GM23248 (cell line): ENCODE measurements at regions not wholly inside any gene's neighbourhood (a gene's known extent, or its start where the extent isn't known, plus 50 kb on each side); places are given as distances from the start of the nearest gene placed in this dataset.

Experiments
- DNase-seq: peaks from one replicate; pipeline ENCODE4 v3.0.0-alpha.2; 2015
- H2AFZ ChIP-seq: fragments of 200-600 bp; sonication (generic); 2 replicates; pipeline ENCODE4 v1.6.1; 2016; ENCODE audit warnings: antibody characterized with exemption
- H3F3A ChIP-seq: fragments of 200-600 bp; sonication (generic); 2 replicates; pipeline ENCODE4 v1.6.1; 2016; ENCODE audit warnings: mild to moderate bottlenecking, antibody characterized with exemption, mixed run types; ENCODE audit not compliant: insufficient read depth
- H3K27ac ChIP-seq: fragments of 200-600 bp; sonication (generic); 2 replicates; pipeline ENCODE4 v1.5.1; 2016; ENCODE audit warnings: mild to moderate bottlenecking
- H3K27me3 ChIP-seq: fragments of 200-600 bp; sonication (generic); replicated peaks from 2 replicates; pipeline ENCODE4 v1.6.1; 2016; ENCODE audit warnings: mild to moderate bottlenecking; ENCODE audit not compliant: insufficient read depth
- H3K36me3 ChIP-seq: fragments of 200-600 bp; sonication (generic); 2 replicates; pipeline ENCODE4 v1.6.1; 2016; ENCODE audit warnings: low read depth, mild to moderate bottlenecking
- H3K4me1 ChIP-seq: fragments of 200-600 bp; sonication (generic); 2 replicates; pipeline ENCODE4 v1.6.1; 2016; ENCODE audit warnings: mild to moderate bottlenecking; ENCODE audit not compliant: insufficient read depth
- H3K4me2 ChIP-seq: fragments of 200-600 bp; sonication (generic); one replicate; pipeline ENCODE4 v1.6.1; 2016; ENCODE audit warnings: mild to moderate bottlenecking; ENCODE audit not compliant: unreplicated experiment
- H3K4me3 ChIP-seq: fragments of 200-600 bp; sonication (generic); 2 replicates; pipeline ENCODE4 v1.5.1; 2016; ENCODE audit warnings: mild to moderate bottlenecking
- H3K79me2 ChIP-seq: fragments of 200-600 bp; sonication (generic); 2 replicates; pipeline ENCODE4 v1.6.1; 2016; ENCODE audit warnings: mild to moderate bottlenecking; ENCODE audit not compliant: insufficient read depth
- H3K9ac ChIP-seq: fragments of 200-600 bp; sonication (generic); 2 replicates; pipeline ENCODE4 v1.6.1; 2016; ENCODE audit warnings: mild to moderate bottlenecking
- H3K9me2 ChIP-seq: fragments of 200-600 bp; sonication (generic); 2 replicates; pipeline ENCODE4 v1.6.1; 2016; ENCODE audit warnings: mixed run types, mild to moderate bottlenecking, moderate library complexity; ENCODE audit not compliant: insufficient read depth
- H3K9me3 ChIP-seq: fragments of 200-600 bp; sonication (generic); one replicate; pipeline ENCODE4 v1.6.1; 2017; ENCODE audit warnings: low read depth
- H4K20me1 ChIP-seq: fragments of 200-600 bp; sonication (generic); 2 replicates; pipeline ENCODE4 v1.6.0; 2016; ENCODE audit not compliant: insufficient read depth
- EZH2 ChIP-seq: fragments of 200-600 bp; sonication (generic); IDR thresholded peaks from 2 replicates; pipeline ENCODE4 v1.6.1; 2018; ENCODE audit warnings: antibody characterized with exemption, mild to moderate bottlenecking; ENCODE audit not compliant: insufficient read depth, poor library complexity, severe bottlenecking
- EZH2phosphoT487 ChIP-seq: fragments of 200-600 bp; sonication (generic); IDR thresholded peaks from 2 replicates; pipeline ENCODE4 v1.6.1; 2018; ENCODE audit warnings: antibody characterized with exemption, moderate library complexity, mild to moderate bottlenecking, low read depth; ENCODE audit not compliant: insufficient read depth
- WGBS, 2 experiments: methylation state at CpG; one replicate each; pipeline ENCODE4 v1.1.6; 2015 to 2017; ENCODE audit warnings: low lambda C conversion rate in 2 of 2, low coverage in 1 of 2; ENCODE audit errors: missing lambda C conversion rate in 2 of 2; 5-methylcytosine and 5-hydroxymethylcytosine counted together
- in situ Hi-C: fragments of 300-500 bp; cut with MboI; formaldehyde crosslinking; loops from 2 replicates; pipeline ENCODE4 v1.15.0; 2020

DNA sequence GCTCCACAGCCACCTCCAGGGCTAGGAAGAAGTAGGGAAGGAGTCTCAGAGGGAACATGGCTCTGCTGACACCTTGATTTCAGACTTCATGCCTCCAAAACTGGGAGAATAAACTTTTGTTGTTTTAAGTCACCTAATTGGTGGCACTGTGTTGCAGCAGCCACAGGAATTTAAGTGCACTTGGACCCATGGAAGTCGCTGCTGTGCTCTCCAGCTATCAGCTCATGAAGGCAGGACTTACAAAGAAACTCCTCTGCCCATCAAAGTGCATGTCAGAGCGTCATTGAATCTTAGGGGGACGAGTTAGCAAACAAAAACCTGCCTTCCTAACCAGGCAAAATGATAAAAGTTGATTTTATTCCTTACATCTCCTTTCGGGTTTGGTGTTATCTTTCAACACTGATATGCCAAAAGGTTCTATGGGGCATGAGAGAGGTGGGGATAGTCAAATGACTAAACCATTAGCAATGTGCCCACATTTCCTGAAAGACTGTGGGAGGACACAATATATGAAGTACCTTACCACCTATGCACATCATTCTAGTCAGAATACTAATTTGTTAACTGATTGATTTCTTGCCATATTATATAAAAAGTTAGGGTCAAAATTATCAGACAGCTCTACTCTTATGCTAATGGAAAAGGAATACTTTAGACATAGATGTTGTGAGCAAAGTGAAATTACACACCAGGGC, 235.8 kb upstream of the TNP1 start:
- 94 to 95% methylated on average over 4 of the region's 4 CpGs for WGBS, 2 experiments
- in situ Hi-C loops, result no loop called here
- H2AFZ ChIP-seq, result no peak overlapping the region
- H3K79me2 ChIP-seq, result no peaks in the 10 kb centered on the region
- H3K9ac ChIP-seq, result no peak overlapping the region
- no peaks in the 10 kb centered on the region for H4K20me1 ChIP-seq
- DNase-seq, result no peak
- H3K4me2 ChIP-seq, result no peak overlapping the region
- H3K4me3 ChIP-seq, result no peak overlapping the region
- H3K4me1 ChIP-seq, result peaks cover 9% of the 10 kb centered on the region; the same call in 1 of the 2 replicates
- H3K36me3 ChIP-seq, result no peaks in the 10 kb centered on the region
- H3K27ac ChIP-seq, result no peak overlapping the region
- H3K27me3 ChIP-seq, result no peaks in the 10 kb centered on the region
- H3K9me2 ChIP-seq, result no peaks in the 10 kb centered on the region
- no peaks in the 10 kb centered on the region for H3F3A ChIP-seq
- TF ChIP-seq EZH2 (no peak), EZH2phosphoT487 (no peak)
- no peaks in the 10 kb centered on the region for H3K9me3 ChIP-seq

GRCh38 chr2:217092710-217093379, 233.0 kb upstream of the TNP1 start:
- Histone ChIP-seq H3K4me3 (no peak overlapping the region), H3K79me2 (no peaks in the 10 kb centered on the region), H3K27me3 (no peaks in the 10 kb centered on the region), H3K36me3 (no peaks in the 10 kb centered on the region), H3K9me3 (no peaks in the 10 kb centered on the region), H3K9me2 (no peaks in the 10 kb centered on the region), H3F3A (no peaks in the 10 kb centered on the region), H3K9ac (no peak overlapping the region), H2AFZ (no peak overlapping the region), H3K27ac (no peak overlapping the region), H4K20me1 (no peaks in the 10 kb centered on the region), H3K4me1 (no peaks in the 10 kb centered on the region; the same call in 1 of the 2 replicates), H3K4me2 (no peak overlapping the region)
- TF ChIP-seq EZH2phosphoT487 (no peak), EZH2 (no peak)
- WGBS, 2 experiments, result 70 to 72% methylated on average over 15 of the region's 17 CpGs
- in situ Hi-C loops, result no loop called here
- no peak for DNase-seq

DNA sequence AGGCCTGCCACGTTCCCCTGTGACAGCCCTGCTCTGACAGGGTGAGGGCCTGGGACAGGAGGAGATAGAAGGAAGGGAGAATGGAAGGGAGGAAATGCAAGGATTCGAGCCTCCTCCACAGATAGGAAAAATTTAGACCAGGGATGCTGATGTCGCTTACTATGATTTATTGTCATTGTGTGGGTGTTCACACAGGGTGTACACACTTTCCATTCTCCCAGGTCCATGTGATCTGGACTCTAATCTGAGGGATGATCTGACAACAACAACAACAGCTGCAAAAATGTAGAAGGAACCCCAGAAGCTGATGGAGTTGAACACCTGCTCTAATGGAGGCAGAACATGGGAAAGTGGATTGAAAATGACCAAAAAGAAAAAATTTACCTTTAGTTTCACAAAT, 231.7 kb upstream of the TNP1 start:
- Histone ChIP-seq H3K9me2 (no peaks in the 10 kb centered on the region), H3K79me2 (no peaks in the 10 kb centered on the region), H3K9me3 (no peaks in the 10 kb centered on the region), H3K27me3 (no peaks in the 10 kb centered on the region), H3K36me3 (no peaks in the 10 kb centered on the region), H3K4me1 (peaks cover under 1% of the 10 kb centered on the region; the same call in 1 of the 2 replicates), H3K9ac (no peak overlapping the region), H2AFZ (no peak overlapping the region), H4K20me1 (no peaks in the 10 kb centered on the region), H3K4me2 (no peak overlapping the region), H3K4me3 (no peak overlapping the region), H3K27ac (no peak overlapping the region), H3F3A (peaks cover 3% of the 10 kb centered on the region; the same call in 1 of the 2 replicates)
- TF ChIP-seq EZH2phosphoT487, result no peak
- TF ChIP-seq EZH2, result no peak
- 59 to 63% methylated on average over 3 of the region's 3 CpGs for WGBS, 2 experiments
- no peak for DNase-seq
- in situ Hi-C loops, result no loop called here

GRCh38 chr2:217090884-217091283, 231.0 kb upstream of the TNP1 start:
- 95% methylated on average over 3 of the region's 3 CpGs for WGBS, 2 experiments
- H3K9me3 ChIP-seq, result no peaks in the 10 kb centered on the region
- H4K20me1 ChIP-seq, result no peaks in the 10 kb centered on the region
- no peaks in the 10 kb centered on the region for H3K79me2 ChIP-seq
- TF ChIP-seq EZH2 (no peak), EZH2phosphoT487 (no peak)
- DNase-seq, result no peak
- H3F3A ChIP-seq, result peaks cover 9% of the 10 kb centered on the region
- in situ Hi-C loops, result no loop called here
- H3K9me2 ChIP-seq, result no peaks in the 10 kb centered on the region
- peaks cover 7% of the 10 kb centered on the region for H3K4me1 ChIP-seq
- no peak overlapping the region for H3K9ac ChIP-seq
- no peaks in the 10 kb centered on the region for H3K36me3 ChIP-seq
- H3K27ac ChIP-seq, result no peak overlapping the region
- H3K4me2 ChIP-seq, result no peak overlapping the region
- no peak overlapping the region for H2AFZ ChIP-seq
- no peak overlapping the region for H3K4me3 ChIP-seq
- no peaks in the 10 kb centered on the region for H3K27me3 ChIP-seq
